Midbrain (tissue), 1 donor: ENCODE measurements at regions not wholly inside any gene's neighbourhood (a gene's known extent, or its start where the extent isn't known, plus 50 kb on each side); places are given as distances from the start of the nearest gene placed in this dataset.

Experiments used
- DNase-seq: peaks from one replicate; lab custom pipeline; 2025; lab: John Stamatoyannopoulos, UW

GRCh38 chr5:125203912-125204311 is 457.5 kb upstream of the ZNF608 start:
- DNase-seq, result no peak

GRCh38 chr5:125205601-125206225 is 459.3 kb upstream of the ZNF608 start:
- DNase-seq, result no peak

GRCh38 chr5:125207856-125208255 is 461.4 kb upstream of the ZNF608 start:
- DNase-seq, result no peak

- no peak for DNase-seq
Observed at GRCh38 chr5:125209650-125210049, 463.2 kb upstream of the ZNF608 start.

- DNase-seq, result no peak
Observed at GRCh38 chr5:125210242-125210947, 464.0 kb upstream of the ZNF608 start.

- DNase-seq, result no peak
Observed at GRCh38 chr5:125214080-125214479, 467.6 kb upstream of the ZNF608 start.

- no peak for DNase-seq
Observed at GRCh38 chr5:125215593-125215992, 469.2 kb upstream of the ZNF608 start.

GRCh38 chr5:125219710-125220109 is 473.3 kb upstream of the ZNF608 start:
- no peak for DNase-seq

- DNase-seq, result no peak
Observed at GRCh38 chr5:125220284-125220683, 473.8 kb upstream of the ZNF608 start.

- DNase-seq, result no peak
Observed at GRCh38 chr5:125222597-125223240, 476.3 kb upstream of the ZNF608 start.

GRCh38 chr5:125225424-125225823 is 479.0 kb upstream of the ZNF608 start:
- DNase-seq, result no peak

GRCh38 chr5:125226825-125227224 is 480.4 kb upstream of the ZNF608 start:
- no peak for DNase-seq

- no peak for DNase-seq
Observed at GRCh38 chr5:125227333-125228095, 481.1 kb upstream of the ZNF608 start.

GRCh38 chr5:125228363-125229070 is 482.1 kb upstream of the ZNF608 start:
- no peak for DNase-seq

- no peak for DNase-seq
Observed at GRCh38 chr5:125229556-125229955, 483.1 kb upstream of the ZNF608 start.

- no peak for DNase-seq
Observed at GRCh38 chr5:125232779-125233230, 486.4 kb upstream of the ZNF608 start.

GRCh38 chr5:125233944-125234343 is 487.5 kb upstream of the ZNF608 start:
- no peak for DNase-seq

GRCh38 chr5:125236007-125236406 is 489.6 kb upstream of the ZNF608 start:
- no peak for DNase-seq

- no peak for DNase-seq
Observed at GRCh38 chr5:125236981-125237380, 490.5 kb upstream of the ZNF608 start.

GRCh38 chr5:125244531-125244930 is 498.1 kb upstream of the ZNF608 start:
- DNase-seq, result no peak

GRCh38 chr5:125245216-125245615 is 498.8 kb upstream of the ZNF608 start:
- no peak for DNase-seq

- DNase-seq, result no peak
Observed at GRCh38 chr5:125249400-125249799, 503.0 kb upstream of the ZNF608 start.
